Activated T-cell treated with anti-CD3 and anti-CD28 coated beads, Interleukin-2, amount 50 U/mL, for 1 hour (primary cell): ENCODE measurements at regions not wholly inside any gene's neighbourhood (a gene's known extent, or its start where the extent isn't known, plus 50 kb on each side); places are given as distances from the start of the nearest gene placed in this dataset.

Experiments used
- DNase-seq: peaks from one replicate; pipeline ENCODE4 v3.0.0-alpha.2; 2020

DNA sequence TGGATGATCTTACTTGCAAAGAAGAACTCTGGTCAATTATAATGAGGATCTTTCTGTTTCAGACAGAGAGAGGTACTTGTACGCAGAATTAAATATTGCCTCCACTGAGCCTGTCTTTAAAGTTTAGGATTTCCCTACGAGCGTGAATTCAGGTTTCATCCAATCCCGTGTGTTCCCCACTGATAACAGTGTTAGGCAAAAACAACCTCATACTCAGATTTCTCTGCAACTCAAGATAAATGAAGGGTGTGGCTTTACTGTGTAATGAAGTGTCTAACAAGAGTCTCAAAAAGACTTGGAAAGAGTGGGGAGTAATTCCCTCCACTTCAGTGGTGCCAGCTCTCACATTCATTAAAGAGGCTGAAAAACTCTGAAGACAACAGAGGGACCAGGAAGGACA is 53.2 kb upstream of the ACO1 start:
- DNase-seq: no peak

DNA sequence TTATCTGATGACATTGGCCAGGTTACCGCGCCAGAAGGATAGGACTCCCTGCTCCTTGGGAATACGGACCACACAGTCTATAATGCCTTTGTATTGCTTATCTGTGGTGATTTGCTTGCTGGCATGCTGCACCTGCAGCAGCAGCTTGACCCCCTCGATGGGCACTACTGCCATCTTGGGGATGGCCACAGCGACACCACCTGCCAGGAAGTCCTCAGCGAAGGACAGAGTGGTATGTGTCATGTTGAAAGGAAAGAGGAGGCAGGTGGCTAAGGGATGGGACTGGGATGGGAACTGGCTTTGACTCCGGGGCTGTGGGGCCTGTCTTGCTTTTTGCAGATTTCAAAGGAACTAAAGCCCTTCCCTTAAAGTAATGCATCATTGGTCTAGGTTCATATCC is 50.3 kb upstream of the ACO1 start:
- DNase-seq: no peak
